GM19455 (cell line): ENCODE measurements at regions not wholly inside any gene's neighbourhood (a gene's known extent, or its start where the extent isn't known, plus 50 kb on each side); places are given as distances from the start of the nearest gene placed in this dataset.

ENCODE experiments used
- ATAC-seq: cut with Tn5 transposase; IDR thresholded peaks from one replicate; pipeline ENCODE4 v1.9.1; 2021; ENCODE audit not compliant: unreplicated experiment

GRCh38 chr4:1499465-1499864, 93.2 kb upstream of the NKX1-1 start:
- ATAC-seq: no peak

- ATAC-seq: no peak
Observed at GRCh38 chr4:1497189-1497801, 91.1 kb upstream of the NKX1-1 start.

GRCh38 chr4:1496116-1496642, 89.9 kb upstream of the NKX1-1 start:
- no peak for ATAC-seq

GRCh38 chr4:1495416-1496115, 89.3 kb upstream of the NKX1-1 start:
- no peak for ATAC-seq

GRCh38 chr4:1494416-1495315, 88.4 kb upstream of the NKX1-1 start:
- no peak for ATAC-seq

- no peak for ATAC-seq
Observed at GRCh38 chr4:1493540-1494287, 87.5 kb upstream of the NKX1-1 start.

- ATAC-seq: no peak
Observed at GRCh38 chr4:1492651-1493539, 86.7 kb upstream of the NKX1-1 start.

- ATAC-seq: no peak
Observed at GRCh38 chr4:1492142-1492457, 85.9 kb upstream of the NKX1-1 start.

- no peak for ATAC-seq
Observed at GRCh38 chr4:1491328-1492141, 85.3 kb upstream of the NKX1-1 start.

GRCh38 chr4:1490654-1491327, 84.5 kb upstream of the NKX1-1 start:
- ATAC-seq: no peak

- no peak for ATAC-seq
Observed at GRCh38 chr4:1490011-1490653, 83.9 kb upstream of the NKX1-1 start.

- ATAC-seq: no peak
Observed at GRCh38 chr4:1489639-1489995, 83.4 kb upstream of the NKX1-1 start.

- ATAC-seq: no peak
Observed at GRCh38 chr4:1488831-1489638, 82.8 kb upstream of the NKX1-1 start.

GRCh38 chr4:1488357-1488756, 82.1 kb upstream of the NKX1-1 start:
- ATAC-seq: no peak

- ATAC-seq: no peak
Observed at GRCh38 chr4:1487761-1488160, 81.5 kb upstream of the NKX1-1 start.

- no peak for ATAC-seq
Observed at GRCh38 chr4:1487106-1487505, 80.9 kb upstream of the NKX1-1 start.

- ATAC-seq: no peak
Observed at GRCh38 chr4:1485280-1485679, 79.0 kb upstream of the NKX1-1 start.
